Epidermal melanocyte (primary cell): ENCODE measurements at regions not wholly inside any gene's neighbourhood (a gene's known extent, or its start where the extent isn't known, plus 50 kb on each side); places are given as distances from the start of the nearest gene placed in this dataset.
"Not testable (repeated sequence)": the region's sequence is repeated elsewhere in the genome, so short reads cannot be mapped to it uniquely, and the experiment has no call there.

Experiments used
- DNase-seq: peaks from one replicate; pipeline ENCODE4 v3.0.0; 2011; ENCODE audit warnings: low spot score; ENCODE audit not compliant: insufficient read length

DNA sequence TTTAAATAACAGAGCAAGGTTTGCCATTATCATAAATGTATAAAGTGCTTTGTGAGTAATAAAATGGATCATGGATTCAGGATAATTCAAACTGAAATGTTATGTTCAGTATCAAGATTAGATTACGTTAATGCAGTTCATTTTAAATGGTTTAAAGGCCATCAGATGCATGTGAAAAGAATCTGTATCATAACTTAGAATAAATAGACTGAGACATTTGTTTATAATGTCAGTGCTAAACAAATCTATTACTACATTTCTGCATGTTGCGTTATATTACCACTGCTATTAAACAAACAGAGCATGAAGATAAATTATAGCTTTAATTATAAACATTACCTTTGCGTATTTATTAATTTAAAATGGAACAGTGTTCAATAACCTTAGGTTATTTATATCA, 160.2 kb downstream of the TOX3 start:
- no peak for DNase-seq

DNA sequence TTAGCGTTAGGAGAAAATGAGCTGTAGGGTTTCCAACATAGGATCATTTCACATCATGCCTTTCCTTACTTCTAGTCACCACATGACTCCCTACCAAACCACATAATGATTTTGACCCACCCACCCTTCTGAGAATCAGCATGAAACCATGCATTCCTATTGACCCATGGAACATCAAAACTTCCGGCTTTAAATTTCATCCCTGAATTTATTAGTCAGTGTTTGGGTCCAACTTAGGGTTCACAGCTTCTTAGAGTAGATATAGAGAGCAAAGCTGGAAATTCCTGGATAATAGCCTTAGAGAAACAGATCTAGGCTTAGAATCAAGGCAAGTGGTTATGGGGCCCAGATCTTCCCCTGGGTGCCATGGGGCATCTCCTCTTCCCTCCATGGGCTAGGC, 162.6 kb downstream of the TOX3 start:
- DNase-seq, result no peak

DNA sequence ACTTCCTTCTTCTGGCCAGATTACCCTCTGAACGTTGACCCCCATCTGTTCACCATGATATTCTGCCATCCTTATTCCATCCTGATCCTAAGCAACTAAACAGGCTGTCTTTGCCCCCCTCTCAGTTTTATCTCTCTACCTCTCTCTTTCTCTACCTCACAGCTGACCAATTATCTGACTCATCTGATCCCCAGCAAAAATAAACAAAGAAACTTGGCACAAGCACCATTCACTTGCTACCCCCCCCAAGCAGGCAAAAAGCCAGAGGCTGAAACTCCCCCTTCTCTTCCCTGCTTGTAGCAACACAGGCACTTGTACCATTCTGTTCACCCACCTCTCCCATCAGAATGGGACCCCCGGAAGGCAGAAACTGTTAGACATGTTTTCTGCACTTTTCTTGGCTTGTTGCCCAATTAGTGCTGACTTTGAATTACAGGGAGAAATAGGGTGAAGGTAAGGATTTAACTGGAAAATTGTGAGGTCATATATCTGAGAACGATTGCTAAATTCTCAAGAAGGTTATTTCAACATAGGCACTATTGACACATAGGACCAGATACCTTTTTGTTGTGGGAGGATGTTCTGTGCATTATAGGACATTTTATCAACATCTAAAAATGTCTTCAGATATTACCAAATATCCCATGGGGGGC, 163.2 kb downstream of the TOX3 start:
- no peak for DNase-seq

DNA sequence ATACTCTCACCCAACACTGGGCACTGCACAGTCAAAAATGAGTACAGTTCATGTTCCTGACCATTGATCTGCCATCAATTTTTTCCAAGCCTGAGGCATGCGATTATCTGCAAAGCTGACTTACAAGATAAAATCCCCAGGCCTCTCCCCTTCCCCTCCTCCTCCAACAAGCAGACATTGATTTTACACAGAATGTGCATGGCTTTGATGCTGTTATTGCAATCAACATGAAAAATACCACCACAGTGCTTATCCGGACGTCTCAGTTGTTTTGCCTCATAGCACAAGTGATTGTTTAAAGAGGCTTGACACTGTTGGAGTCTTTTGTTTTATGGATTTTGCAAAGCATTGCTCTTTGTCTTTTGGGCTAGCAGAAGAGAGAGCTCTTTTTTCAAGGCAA, 163.8 kb downstream of the TOX3 start:
- no peak for DNase-seq

DNA sequence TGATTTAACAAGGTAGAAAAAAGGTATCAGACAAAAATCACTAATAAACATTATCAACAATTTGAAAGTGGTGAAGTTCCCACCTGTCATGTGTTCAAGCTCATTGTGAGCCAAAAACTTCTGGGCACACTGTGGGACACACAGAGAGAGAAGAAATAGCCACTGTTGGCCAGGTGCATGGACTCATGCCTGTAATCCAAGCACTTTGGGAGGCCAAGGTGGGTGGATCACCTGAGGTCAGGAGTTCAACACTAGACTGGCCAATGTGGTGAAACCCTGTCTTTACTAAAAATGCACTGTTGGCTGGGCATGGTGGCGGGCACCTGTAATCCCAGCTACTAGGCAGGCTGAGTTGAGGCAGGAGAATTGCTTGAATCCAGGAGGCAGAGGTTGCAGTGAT, 167.4 kb downstream of the TOX3 start:
- DNase-seq, result no peak

DNA sequence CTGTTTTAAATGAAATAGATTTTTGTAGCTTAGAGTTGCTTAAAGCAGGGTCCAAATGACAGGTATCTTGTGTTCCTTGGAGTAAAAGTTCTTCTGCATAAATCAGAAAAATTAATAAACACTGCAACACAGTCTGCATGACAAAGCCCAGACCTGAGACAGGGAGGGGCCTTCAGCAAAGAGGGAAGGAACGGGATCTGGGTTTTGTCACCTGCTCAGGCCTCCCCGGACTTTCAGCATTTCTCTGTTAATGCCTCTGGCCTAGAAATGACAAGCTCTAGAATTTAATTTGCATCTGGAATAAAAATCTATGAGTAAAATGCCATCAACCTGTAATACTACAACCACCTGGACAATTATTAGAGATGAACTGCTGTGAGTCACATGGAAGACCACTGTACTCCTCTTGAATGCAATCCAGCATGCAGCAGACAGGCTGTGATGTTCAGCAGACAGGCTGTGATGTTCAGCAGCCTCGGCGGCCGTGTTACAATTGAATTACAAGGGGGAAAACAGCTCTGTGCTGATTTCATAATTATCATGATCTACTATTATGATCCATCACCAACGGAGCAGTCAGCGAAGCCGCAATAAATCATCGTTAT, 170.2 kb downstream of the TOX3 start:
- no peak for DNase-seq

DNA sequence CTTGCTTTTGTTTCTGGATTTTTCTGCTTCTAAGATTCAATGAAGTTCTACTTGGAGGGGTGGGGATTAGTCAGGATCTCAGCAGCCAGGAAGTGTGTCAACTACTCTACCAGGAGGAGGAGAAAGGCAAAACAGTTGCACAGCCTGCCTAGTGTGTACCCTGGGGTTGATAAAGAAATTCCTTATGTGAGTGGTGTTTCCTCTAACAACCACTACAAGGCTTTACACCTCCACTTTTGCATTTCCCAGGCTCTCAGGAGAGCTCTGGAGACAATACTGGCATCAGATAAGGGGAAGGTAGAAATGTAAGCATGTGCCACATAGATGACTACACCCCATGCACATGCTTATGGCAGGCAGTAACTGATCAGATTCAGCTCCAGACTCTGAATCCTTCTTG, 174.6 kb downstream of the TOX3 start:
- DNase-seq, result no peak

DNA sequence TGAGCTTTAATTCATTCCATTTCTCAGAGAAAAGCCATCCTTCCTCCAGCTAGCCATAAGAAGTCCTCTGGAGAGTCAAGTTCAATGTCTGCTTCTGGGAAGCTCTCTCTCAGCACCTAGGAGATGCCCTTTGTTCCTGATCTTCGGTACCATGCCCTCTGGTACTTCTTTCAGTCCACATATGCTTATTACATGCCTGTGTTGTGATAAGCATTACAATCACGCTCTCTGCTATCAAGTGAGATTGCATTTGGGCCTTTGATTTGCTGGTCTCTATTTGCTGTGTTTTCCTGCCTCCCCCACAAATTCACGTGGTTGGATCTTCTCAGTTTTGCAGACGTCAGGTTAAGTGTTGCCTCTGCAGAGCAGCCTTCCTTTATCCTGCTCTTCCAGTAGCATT, 178.1 kb downstream of the TOX3 start:
- DNase-seq, result no peak

DNA sequence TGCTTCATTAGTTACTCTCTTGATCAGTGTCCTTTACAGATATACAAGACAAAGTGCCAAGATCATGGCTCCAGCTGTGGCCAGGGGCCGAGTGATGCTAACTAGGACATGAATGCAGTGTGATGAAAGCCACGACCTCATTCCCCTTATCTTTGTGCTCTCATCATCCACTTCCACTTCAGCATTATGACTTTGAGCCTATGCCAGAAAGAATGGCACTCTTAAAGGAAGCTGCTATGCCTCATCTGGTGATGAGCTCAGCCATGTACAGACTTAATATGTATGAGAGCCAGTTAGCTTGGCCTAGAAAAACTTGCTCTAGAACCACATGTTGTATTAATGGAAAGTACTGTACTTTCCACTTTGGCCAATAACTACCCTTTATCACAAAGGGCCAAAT, 179.1 kb downstream of the TOX3 start:
- DNase-seq, result no peak

DNA sequence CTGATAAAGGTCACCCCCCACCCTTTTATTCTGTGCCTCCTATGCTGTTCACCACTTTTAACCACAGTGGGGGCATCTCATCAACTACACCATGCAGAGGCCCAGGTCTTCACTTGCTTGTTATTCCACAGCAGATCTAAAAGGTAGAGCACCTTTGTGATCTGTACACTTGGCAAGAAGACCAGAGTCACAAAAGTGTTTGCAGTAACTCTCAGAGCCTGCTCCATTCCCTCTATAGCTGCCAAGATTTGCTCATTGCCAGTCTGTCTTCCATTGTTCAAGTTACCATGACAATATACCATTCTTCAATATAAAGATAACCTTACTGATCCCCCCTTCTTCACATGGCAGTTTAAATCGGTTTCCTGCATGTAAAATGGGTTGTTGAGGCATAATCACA, 180.0 kb downstream of the TOX3 start:
- no peak for DNase-seq

DNA sequence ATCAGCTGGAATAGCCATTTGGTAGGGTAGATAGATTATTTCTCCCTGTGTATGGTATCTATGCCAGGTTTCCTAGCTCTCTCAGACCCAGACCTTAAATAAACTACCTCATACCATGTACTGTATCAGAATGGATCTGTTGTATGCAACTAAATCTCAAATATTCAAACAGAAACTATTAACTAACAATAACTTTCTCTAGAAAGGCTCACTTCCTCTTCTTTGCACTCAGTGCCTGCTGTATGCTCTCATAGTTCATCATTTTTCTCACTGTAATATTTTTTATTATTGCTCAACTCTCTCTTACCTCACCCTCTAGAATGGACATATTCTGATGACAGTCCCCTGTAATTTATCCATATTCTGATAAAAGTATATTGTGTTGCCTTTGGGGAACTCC, 182.4 kb downstream of the TOX3 start:
- DNase-seq, result no peak

DNA sequence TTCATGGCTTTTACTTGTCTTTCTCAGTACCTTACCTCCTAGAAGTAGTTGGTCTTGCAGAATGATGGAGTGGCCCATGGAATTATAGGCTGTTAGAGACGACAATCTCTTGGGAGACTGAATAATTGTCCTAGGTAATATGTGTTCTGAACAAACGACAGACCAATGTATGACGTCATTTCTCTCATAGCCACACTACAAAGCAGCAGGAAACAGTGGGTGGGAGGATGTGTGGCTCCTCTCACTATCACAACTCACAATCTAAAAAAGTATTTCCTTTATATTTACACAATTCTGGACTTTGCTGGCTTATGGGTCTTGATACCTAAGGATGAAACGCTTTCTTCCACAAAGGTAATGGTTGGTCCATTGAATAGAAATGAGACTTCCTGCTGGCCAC, 183.9 kb downstream of the TOX3 start:
- DNase-seq, result no peak

DNA sequence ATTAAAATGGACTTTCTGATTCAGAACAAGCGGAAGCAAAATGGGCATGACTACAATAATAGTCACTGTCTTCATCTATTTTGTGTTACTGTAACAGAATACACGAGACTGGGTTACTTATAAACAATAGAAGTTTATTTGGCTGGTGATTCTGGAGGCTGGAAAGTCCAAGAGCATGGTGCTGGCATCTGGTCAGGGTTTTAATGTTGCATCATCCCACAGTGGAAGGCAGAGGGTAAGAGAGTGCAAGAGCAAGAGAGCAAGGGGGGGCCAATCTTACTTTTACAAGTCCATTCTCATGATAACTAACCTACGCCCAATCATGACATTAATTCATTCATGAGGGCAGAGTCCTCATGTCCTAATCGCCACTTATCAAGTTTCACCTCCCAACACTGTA, 189.2 kb downstream of the TOX3 start:
- no peak for DNase-seq

DNA sequence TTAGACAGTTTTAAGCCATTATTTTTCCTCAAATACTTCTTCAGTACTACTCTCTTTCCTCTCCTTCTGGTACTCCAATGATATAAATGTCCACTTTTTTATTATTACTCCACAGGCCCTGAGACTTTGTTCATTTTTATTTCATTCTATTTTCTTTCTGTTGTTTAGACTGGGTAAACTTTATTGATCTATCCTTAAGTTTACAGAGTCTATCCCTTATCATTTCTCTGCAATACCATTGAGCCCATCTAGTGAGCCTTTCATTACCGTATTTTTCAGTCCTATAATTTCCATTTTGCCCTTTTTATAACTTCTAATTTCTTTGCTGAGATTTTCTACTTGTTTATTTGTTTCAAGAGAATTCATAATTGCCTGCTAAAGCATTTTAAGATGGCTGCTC, 193.7 kb downstream of the TOX3 start:
- DNase-seq, result no peak

DNA sequence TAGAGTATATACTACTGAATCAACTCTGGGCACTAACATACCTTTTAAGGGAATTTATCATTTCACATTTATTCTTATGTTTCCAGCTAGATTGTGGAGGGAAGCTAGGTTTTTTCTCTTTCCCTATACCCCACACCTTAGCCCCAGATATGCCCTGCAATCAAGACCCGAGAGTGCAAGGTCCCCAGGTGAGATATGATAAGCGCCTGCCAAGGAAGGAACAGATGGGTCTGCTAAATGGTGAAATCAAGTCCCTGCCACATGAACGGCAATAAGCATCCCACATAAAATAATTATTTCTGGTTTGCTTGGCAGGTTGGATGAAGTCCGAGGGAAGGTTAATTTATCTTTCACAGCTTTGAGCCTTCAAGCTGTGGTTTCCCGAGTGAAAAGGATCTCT, 195.5 kb downstream of the TOX3 start:
- no peak for DNase-seq

DNA sequence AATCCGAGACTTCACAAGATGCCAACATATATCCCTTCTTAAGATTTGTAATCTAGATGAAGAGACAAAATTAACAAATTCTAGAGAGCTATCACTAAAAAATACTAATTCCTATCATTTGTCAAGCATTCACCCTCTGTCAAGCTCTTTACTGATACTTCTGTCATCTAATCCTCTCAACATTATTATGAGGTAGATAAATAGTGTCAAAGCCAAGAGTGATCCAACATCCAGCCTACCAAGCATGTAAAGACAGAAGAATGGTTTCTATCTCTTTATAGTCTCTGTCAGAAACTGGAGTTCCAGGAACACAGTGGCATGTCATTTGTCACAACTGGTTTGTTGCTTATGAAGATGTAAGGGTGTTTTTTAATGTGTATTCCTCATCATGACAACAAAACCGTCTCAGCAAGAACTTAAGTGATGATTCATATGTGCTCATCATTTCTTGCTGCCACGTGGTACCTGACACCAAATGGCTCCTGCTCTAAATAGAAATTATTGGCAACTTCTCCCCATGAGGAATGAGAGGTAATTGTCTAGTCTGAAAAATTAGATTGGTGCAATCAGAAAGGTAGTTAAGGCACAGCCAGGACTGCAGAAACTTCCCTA, 196.8 kb downstream of the TOX3 start:
- no peak for DNase-seq

DNA sequence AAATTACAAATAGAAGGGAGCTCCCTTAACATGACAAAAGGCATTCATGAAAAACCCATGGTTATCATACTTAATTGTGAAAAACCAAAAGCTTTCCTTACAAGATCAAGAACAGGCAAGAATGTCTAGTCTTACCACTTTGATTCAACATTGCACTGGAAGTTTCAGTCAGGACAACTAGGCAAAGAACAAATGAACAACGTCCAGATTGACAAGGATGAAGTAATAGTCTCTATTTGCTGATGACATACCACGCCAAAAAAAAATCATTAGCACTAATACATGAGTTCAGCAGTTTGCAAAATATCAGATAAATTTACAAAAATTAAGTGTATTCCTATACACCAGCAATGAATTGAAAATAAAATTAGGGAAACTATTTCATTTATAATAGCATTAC, 200.2 kb downstream of the TOX3 start:
- DNase-seq, result no peak

DNA sequence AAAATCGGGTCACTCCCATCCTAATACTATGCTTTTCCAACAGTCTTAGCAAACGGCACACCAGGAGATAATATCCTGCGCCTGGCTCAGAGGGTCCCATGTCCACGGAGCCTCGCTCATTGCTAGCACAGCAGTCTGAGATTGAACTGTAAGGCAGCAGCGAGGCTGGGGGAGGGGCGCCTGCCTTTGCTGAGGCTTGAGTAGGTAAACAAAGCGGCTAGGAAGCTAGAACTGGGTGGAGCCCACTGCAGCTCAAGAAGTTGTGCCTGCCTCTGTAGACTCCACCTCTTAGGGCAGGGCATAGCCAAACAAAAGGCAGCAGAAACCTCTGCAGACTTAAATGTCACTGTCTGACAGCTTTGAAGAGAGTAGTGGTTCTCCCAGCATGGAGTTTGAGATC, 213.3 kb downstream of the TOX3 start:
- DNase-seq, result not testable (repeated sequence)

DNA sequence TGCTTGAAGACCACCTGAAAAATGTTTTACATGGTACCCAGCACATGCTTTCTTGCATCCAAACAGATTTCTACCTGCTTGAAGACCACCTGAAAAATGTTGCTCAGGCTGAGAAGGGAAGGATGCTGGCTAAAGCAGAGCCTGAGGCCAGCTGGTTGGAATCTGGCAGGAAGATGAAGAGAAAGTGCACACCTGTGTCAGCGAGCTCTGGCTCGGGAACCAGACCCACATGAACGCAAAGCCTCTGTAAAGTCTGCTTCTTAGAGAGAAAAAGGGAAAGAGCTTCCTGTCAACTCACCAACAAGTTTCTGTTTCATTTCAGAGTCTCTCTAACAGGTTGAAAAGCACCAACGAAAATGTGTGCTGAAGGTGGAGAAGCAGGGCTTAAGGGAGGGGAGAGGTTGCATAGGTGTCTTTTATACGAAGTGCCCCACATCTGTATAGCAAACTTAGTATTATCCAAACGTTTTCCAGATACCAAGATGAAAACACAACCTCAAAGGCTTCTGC, 226.0 kb downstream of the TOX3 start:
- no peak for DNase-seq

DNA sequence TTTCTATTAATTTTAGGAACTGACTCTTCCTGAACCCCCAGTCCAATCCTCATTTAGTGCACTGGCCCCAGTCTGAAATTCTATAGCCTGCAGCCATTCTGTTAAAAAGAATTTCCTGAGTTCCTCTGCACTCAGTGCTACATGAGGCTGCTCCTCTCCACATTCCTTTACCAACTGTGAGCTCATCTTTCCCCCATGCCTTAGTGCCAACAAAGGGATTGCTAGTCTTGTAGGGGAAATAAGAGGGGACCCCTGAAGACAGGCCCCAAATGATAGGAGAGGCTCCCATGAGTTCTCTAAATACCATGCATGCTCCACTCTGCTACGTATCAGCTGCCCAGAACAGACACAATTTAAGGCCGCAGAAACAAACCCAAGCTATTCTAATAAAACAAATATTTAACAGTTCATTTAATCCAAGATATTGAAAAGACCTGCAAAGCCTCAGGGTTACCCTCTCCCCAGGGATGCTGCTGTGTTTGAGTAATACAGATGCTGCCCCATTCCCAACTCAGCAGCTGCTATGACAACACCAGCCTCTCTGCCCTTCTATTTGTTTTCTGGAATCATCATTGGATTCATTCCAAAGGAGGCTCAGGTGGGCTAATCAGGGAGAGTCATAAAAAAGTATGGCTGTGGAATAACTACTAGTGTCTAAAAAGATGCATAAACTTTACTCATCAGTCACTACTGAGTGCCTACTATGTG, 228.5 kb downstream of the TOX3 start:
- no peak for DNase-seq

DNA sequence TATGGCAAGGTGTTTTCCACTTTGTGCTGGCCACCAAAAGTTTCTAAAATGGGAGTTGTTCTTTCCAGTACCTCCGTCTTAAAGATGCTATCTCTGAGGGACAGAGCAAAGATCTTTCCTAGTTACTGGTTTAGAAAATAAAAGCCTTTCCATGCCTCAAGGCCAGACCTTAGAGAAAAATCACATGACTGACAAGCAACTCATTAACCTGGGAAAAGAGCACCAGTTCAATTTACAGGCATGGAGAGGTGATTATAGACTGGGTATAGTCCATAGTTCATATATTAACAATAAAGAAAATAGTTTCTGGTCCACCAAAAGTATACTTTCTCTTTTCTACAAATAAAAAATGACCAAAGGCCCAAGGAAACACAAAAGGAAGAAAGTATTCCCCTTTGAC, 230.7 kb downstream of the TOX3 start:
- DNase-seq, result no peak

DNA sequence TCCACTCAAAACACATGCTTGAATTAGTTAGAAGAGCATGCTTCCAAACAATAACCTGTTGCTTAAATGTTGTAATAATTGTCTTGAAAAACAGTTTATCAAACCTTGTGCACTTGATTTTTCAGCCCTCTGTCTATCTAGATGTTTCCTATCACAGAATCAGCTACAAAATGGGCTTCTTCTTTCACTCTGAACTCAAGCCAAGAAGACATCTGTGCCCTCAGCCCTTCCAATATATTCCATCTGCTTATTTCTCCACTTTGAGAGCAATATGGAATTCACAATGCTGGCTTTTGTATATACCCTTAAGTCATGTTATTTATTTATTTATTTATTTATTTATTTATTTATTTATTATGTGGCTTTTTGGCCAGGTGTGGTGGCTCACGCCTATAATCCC, 234.2 kb downstream of the TOX3 start:
- DNase-seq, result no peak
